ENCODE measurements at regions not wholly inside any gene's neighbourhood (a gene's known extent, or its start where the extent isn't known, plus 50 kb on each side); places are given as distances from the start of the nearest gene placed in this dataset.

DNA sequence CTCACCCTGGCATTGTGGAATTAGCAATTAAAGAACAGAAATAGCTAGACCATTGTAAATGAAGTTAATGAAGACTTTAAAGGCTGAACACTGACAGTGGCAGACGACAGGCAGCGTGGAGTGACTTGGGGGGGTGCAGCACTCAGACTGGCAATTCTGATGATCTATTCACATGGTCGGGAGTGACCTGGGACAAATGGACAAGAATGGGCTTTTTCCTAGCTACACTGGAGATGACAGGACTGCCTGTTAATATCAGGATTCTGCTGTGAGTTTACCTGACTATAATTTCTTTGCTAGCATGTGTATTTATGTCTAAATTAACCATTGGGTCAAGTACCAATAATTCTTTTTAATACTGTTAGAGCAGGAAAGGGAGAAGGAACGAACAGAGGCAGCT is 199.6 kb downstream of the FBXO15 start:
- ChIA-PET SMC1A (ENCODE audit: uncharacterized antibody, unreplicated experiment) (no interaction called here), RAD21 (ENCODE audit: unreplicated experiment) (no interaction called here), CTCF (no interaction called here), POLR2A (no interaction called here)
- Histone ChIP-seq H3K4me1 (ENCODE audit: control insufficient read depth, insufficient read depth, low read length) (no peaks in the 10 kb centered on the region), H2AFZ (ENCODE audit: control insufficient read depth, low read depth, low read length) (no peak overlapping the region), H3K9me3 (replicated peaks; ENCODE audit: control insufficient read depth, insufficient read depth, low read length) (no peaks in the 10 kb centered on the region), H3K27ac (ENCODE audit: control insufficient read depth, insufficient read depth) (no peak overlapping the region), H3K4me3 (no peak overlapping the region), H3K79me2 (ENCODE audit: control insufficient read depth, insufficient read depth, low read length) (no peaks in the 10 kb centered on the region), H3K27me3 (replicated peaks in 1 of 2; ENCODE audit: control insufficient read depth in 2 of 2, insufficient read depth in 2 of 2, low read length in 1 of 2) (no peaks in the 10 kb centered on the region), H3K4me2 (ENCODE audit: control insufficient read depth, insufficient read depth) (no peak overlapping the region), H3K9ac (ENCODE audit: control insufficient read depth, insufficient read depth, low read length) (no peak overlapping the region), H4K20me1 (ENCODE audit: control insufficient read depth, insufficient read depth) (no peaks in the 10 kb centered on the region), H3K36me3 (ENCODE audit: control insufficient read depth in 2 of 2, insufficient read depth in 2 of 2, low read length in 1 of 2) (no peaks in the 10 kb centered on the region)
- in situ Hi-C loops (cut with MboI) (no loop called here), intact Hi-C loops (cut with micrococcal nuclease; ENCODE audit: unreplicated experiment) (loop anchor here (10.0 kb wide), 1 partner anchor 63 kb away; no protein-coding TSS in a partner anchor)
- no peak for FAIRE-seq
- TF ChIP-seq KAT2A (conservative IDR thresholded peaks at IDR 0.05; ENCODE audit: control insufficient read depth, low read depth, low read length) = no peak
- TF ChIP-seq SREBF1 (IDR thresholded peaks at IDR 0.05; ENCODE audit: low read length) = no peak
- TF ChIP-seq NR2F1 (conservative IDR thresholded peaks at IDR 0.05) = no peak
- DNase-seq (ENCODE audit: low read depth, low spot score) = no peak
- no peak for ATAC-seq
- no TSS peak for BruUV-seq (replicated peaks)
- 13% methylated on average over 4 of the region's 4 CpGs for WGBS (ENCODE audit: insufficient coverage, insufficient replicate concordance, low lambda C conversion rate, missing lambda C conversion rate)

DNA sequence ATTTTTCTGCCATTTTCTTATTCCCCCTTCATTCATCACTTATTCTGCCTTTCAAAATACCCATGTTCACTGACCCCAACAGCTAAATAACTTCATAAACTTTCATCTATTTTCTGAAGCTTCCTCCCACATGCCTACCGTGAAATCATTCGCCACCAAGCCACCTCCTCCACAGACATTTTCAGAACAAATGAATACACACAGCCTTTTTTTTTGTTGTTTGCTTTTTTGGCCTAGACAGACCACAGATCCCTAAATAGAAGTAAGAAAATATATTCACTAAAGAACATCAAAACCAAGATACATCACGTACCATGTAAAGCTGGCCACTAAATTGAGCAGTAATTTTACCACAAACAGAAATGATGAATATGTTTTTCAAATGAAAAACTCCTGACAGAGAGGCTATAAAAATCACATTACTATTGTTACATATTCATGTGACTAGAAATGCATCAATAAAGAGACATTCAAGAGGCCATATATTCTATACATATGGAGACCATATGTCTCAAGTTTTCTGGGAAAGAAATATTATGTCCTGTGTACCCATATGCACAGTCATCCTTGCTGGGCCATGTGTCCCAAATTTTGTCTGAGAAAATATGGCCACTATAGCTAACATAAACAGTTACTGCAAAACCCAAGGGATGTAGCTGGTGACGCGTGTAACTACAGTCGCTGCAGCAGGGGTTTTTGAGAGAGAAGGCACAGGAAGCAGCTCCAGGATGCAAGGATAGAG is 200.3 kb downstream of the FBXO15 start:
- intact Hi-C loops (cut with micrococcal nuclease; ENCODE audit: unreplicated experiment) (loop anchor here (10.0 kb wide), 1 partner anchor 63 kb away; no protein-coding TSS in a partner anchor), in situ Hi-C loops (cut with MboI) (no loop called here)
- BruUV-seq (replicated peaks) = no TSS peak
- H4K20me1 ChIP-seq (ENCODE audit: control insufficient read depth, insufficient read depth) = no peaks in the 10 kb centered on the region
- POLR2A ChIA-PET = no interaction called here
- DNase-seq (ENCODE audit: low read depth, low spot score) = no peak
- FAIRE-seq = no peak
- H3K27ac ChIP-seq (ENCODE audit: control insufficient read depth, insufficient read depth) = no peak overlapping the region
- 8% methylated on average over 6 of the region's 6 CpGs for WGBS (ENCODE audit: insufficient coverage, insufficient replicate concordance, low lambda C conversion rate, missing lambda C conversion rate)
- H3K4me2 ChIP-seq (ENCODE audit: control insufficient read depth, insufficient read depth) = no peak overlapping the region
- H2AFZ ChIP-seq (ENCODE audit: control insufficient read depth, low read depth, low read length) = no peak overlapping the region
- SMC1A ChIA-PET (ENCODE audit: uncharacterized antibody, unreplicated experiment) = interaction anchor here (0.6 to 1.2 kb wide), 2 partner anchors 17 to 59 kb away, joined by 3 to 4 read pairs; no protein-coding TSS in a partner anchor
- no peaks in the 10 kb centered on the region for H3K79me2 ChIP-seq (ENCODE audit: control insufficient read depth, insufficient read depth, low read length)
- CTCF ChIA-PET = no interaction called here
- ATAC-seq = no peak
- RAD21 ChIA-PET (ENCODE audit: unreplicated experiment) = no interaction called here
- H3K36me3 ChIP-seq (ENCODE audit: control insufficient read depth in 2 of 2, insufficient read depth in 2 of 2, low read length in 1 of 2) = no peaks in the 10 kb centered on the region
- H3K4me3 ChIP-seq = no peak overlapping the region
- no peaks in the 10 kb centered on the region for H3K9me3 ChIP-seq (replicated peaks; ENCODE audit: control insufficient read depth, insufficient read depth, low read length)
- H3K9ac ChIP-seq (ENCODE audit: control insufficient read depth, insufficient read depth, low read length) = no peak overlapping the region
- H3K4me1 ChIP-seq (ENCODE audit: control insufficient read depth, insufficient read depth, low read length) = no peaks in the 10 kb centered on the region
- no peaks in the 10 kb centered on the region for H3K27me3 ChIP-seq (replicated peaks in 1 of 2; ENCODE audit: control insufficient read depth in 2 of 2, insufficient read depth in 2 of 2, low read length in 1 of 2)
- TF ChIP-seq, protein P1, sequence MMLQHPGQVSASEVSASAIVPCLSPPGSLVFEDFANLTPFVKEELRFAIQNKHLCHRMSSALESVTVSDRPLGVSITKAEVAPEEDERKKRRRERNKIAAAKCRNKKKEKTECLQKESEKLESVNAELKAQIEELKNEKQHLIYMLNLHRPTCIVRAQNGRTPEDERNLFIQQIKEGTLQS (IDR thresholded peaks at IDR 0.05; ENCODE audit: borderline replicate concordance, extremely low read depth, low read depth, low read length) = no peak
- TF ChIP-seq TAF1 (IDR thresholded peaks at IDR 0.05; ENCODE audit: borderline replicate concordance, low read depth, low read length) (no peak), ZNF207 (IDR thresholded peaks at IDR 0.05; ENCODE audit: borderline replicate concordance) (no peak), FOXM1 (IDR thresholded peaks at IDR 0.05; ENCODE audit: low read depth, low read length) (no peak), HDAC2 (IDR thresholded peaks at IDR 0.05) (no peak), HDGF (IDR thresholded peaks at IDR 0.05) (no peak), ATF7 (IDR thresholded peaks at IDR 0.05; ENCODE audit: low read depth) (no peak), LARP7 (IDR thresholded peaks at IDR 0.05) (no peak), SPI1 (IDR thresholded peaks at IDR 0.05; ENCODE audit: borderline replicate concordance, insufficient read depth, low read depth, low read length) (no peak), SREBF1 (IDR thresholded peaks at IDR 0.05; ENCODE audit: low read length) (no peak), MTA2 (IDR thresholded peaks at IDR 0.05; ENCODE audit: low read depth) (no peak), DPF2 (IDR thresholded peaks at IDR 0.05) (no peak)
- TF ChIP-seq, protein P2, sequence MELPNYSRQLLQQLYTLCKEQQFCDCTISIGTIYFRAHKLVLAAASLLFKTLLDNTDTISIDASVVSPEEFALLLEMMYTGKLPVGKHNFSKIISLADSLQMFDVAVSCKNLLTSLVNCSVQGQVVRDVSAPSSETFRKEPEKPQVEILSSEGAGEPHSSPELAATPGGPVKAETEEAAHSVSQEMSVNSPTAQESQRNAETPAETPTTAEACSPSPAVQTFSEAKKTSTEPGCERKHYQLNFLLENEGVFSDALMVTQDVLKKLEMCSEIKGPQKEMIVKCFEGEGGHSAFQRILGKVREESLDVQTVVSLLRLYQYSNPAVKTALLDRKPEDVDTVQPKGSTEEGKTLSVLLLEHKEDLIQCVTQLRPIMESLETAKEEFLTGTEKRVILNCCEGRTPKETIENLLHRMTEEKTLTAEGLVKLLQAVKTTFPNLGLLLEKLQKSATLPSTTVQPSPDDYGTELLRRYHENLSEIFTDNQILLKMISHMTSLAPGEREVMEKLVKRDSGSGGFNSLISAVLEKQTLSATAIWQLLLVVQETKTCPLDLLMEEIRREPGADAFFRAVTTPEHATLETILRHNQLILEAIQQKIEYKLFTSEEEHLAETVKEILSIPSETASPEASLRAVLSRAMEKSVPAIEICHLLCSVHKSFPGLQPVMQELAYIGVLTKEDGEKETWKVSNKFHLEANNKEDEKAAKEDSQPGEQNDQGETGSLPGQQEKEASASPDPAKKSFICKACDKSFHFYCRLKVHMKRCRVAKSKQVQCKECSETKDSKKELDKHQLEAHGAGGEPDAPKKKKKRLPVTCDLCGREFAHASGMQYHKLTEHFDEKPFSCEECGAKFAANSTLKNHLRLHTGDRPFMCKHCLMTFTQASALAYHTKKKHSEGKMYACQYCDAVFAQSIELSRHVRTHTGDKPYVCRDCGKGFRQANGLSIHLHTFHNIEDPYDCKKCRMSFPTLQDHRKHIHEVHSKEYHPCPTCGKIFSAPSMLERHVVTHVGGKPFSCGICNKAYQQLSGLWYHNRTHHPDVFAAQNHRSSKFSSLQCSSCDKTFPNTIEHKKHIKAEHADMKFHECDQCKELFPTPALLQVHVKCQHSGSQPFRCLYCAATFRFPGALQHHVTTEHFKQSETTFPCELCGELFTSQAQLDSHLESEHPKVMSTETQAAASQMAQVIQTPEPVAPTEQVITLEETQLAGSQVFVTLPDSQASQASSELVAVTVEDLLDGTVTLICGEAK (IDR thresholded peaks at IDR 0.05; ENCODE audit: borderline replicate concordance) = no peak
